ENCODE measurements at regions not wholly inside any gene's neighbourhood (a gene's known extent, or its start where the extent isn't known, plus 50 kb on each side); places are given as distances from the start of the nearest gene placed in this dataset.
A peak's percentile ranks its signal among the peaks of the same experiment; 100 is the strongest.

DNA sequence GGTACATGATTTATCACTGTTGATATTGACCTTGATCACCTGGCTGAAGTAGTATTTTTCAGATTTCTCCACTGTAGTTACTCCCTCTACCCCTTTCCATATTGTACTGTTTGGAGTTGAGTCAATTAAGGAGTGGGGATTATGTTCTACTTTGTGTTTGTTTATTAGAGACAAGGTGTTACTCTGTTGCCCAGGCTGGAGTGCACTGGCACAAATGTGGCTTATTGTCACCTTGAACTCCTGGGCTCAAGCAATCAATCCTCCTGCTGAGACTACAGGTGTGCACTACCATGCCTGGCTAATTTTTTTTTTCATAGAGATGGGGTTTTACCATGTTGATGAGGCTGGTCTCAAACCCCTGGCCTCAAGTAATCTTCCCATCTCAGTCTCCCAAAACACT, 85.3 kb upstream of the CCDC90B start:
- H3K4me1 ChIP-seq (ENCODE audit: insufficient read depth), result no peaks in the 10 kb centered on the region
- no peak overlapping the region for H3K4me2 ChIP-seq
- H3K9me3 ChIP-seq (ENCODE audit: low read depth), result no peaks in the 10 kb centered on the region
- H3K9me2 ChIP-seq (replicated peaks; ENCODE audit: insufficient read depth), result no peaks in the 10 kb centered on the region
- no peak overlapping the region for H3K4me3 ChIP-seq
- no peaks in the 10 kb centered on the region for H3K36me3 ChIP-seq (replicated peaks; ENCODE audit: insufficient read depth, low read depth)
- TF ChIP-seq EZH2 (IDR thresholded peaks at IDR 0.05; ENCODE audit: borderline replicate concordance) (no peak), EZH2phosphoT487 (IDR thresholded peaks at IDR 0.05; ENCODE audit: low read depth, severe bottlenecking, unreplicated experiment) (no peak)
- TF ChIP-seq, protein P1, sequence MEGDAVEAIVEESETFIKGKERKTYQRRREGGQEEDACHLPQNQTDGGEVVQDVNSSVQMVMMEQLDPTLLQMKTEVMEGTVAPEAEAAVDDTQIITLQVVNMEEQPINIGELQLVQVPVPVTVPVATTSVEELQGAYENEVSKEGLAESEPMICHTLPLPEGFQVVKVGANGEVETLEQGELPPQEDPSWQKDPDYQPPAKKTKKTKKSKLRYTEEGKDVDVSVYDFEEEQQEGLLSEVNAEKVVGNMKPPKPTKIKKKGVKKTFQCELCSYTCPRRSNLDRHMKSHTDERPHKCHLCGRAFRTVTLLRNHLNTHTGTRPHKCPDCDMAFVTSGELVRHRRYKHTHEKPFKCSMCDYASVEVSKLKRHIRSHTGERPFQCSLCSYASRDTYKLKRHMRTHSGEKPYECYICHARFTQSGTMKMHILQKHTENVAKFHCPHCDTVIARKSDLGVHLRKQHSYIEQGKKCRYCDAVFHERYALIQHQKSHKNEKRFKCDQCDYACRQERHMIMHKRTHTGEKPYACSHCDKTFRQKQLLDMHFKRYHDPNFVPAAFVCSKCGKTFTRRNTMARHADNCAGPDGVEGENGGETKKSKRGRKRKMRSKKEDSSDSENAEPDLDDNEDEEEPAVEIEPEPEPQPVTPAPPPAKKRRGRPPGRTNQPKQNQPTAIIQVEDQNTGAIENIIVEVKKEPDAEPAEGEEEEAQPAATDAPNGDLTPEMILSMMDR (IDR thresholded peaks at IDR 0.05; ENCODE audit: poor library complexity), result no peak
- H4K20me1 ChIP-seq (ENCODE audit: insufficient read depth, poor library complexity, severe bottlenecking), result no peaks in the 10 kb centered on the region
- H3K27ac ChIP-seq, result no peak overlapping the region
- H3K27me3 ChIP-seq, result no peaks in the 10 kb centered on the region
- no peak overlapping the region for H2AFZ ChIP-seq
- no peak for DNase-seq (ENCODE audit: low spot score)
- H3K79me2 ChIP-seq, result no peaks in the 10 kb centered on the region

DNA sequence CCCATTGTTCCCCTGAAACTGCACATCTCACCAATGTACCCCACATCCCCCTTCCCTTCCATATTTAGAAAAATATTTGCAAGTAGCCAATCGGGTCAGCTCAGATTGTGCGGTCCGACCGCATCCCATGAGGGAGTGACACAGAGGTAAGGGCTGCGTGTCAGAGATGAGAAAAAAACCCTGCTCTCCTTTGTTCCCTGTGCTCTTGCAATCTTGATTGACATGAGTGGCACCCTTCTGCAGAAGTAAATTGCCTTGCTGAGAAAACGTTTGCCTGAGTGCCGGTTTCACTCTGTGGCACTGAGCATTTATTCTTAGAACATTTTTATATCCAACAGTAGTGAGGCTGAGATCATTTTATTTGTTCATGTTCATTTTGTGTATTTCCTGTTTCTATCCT, 81.6 kb upstream of the CCDC90B start:
- no peaks in the 10 kb centered on the region for H3K79me2 ChIP-seq
- 40% methylated on average over 7 of the region's 7 CpGs for WGBS (ENCODE audit: low lambda C conversion rate, missing lambda C conversion rate)
- H4K20me1 ChIP-seq (ENCODE audit: insufficient read depth, poor library complexity, severe bottlenecking), result no peaks in the 10 kb centered on the region
- no peaks in the 10 kb centered on the region for H3K9me3 ChIP-seq (ENCODE audit: low read depth)
- TF ChIP-seq EZH2phosphoT487 (IDR thresholded peaks at IDR 0.05; ENCODE audit: low read depth, severe bottlenecking, unreplicated experiment) (no peak), EZH2 (IDR thresholded peaks at IDR 0.05; ENCODE audit: borderline replicate concordance) (no peak)
- TF ChIP-seq, protein P1 (IDR thresholded peaks at IDR 0.05; ENCODE audit: poor library complexity), result no peak
- peak overlapping the region; percentile 5 for H3K4me2 ChIP-seq
- no peaks in the 10 kb centered on the region for H3K36me3 ChIP-seq (replicated peaks; ENCODE audit: insufficient read depth, low read depth)
- no peaks in the 10 kb centered on the region for H3K27me3 ChIP-seq
- H3K9me2 ChIP-seq (replicated peaks; ENCODE audit: insufficient read depth), result no peaks in the 10 kb centered on the region
- H3K4me1 ChIP-seq (ENCODE audit: insufficient read depth), result peaks cover 4% of the 10 kb centered on the region
- no peak overlapping the region for H3K4me3 ChIP-seq
- no peak for DNase-seq (ENCODE audit: low spot score)
- H3K27ac ChIP-seq, result no peak overlapping the region
- H2AFZ ChIP-seq, result no peak overlapping the region

DNA sequence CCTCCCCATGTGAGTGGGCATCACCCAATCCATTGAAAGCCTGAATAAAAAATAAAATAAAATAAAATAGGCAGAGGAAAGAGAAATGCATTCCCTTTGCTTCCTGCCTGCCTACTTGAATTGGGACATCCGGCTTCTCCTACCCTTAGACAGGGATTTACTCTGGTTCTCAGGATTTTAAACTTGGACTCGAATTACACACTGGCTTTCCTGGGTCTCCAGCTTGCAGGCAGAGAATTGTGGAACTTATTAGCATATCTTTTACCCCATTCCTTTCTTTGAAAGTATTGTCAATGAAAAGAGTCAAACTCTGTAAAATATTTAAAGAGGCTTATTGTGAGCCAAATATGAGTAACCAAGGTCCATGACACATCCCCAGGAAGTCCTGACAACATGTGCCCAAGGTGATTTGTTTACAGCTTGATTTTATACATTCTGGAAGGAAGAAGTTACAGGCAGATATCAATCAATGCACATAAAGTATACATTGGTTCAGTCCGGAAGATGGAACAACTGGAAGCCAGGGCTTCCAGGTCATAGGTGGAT, 78.4 kb upstream of the CCDC90B start:
- Histone ChIP-seq H3K4me2 (no peak overlapping the region), H3K4me3 (no peak overlapping the region), H3K4me1 (ENCODE audit: insufficient read depth) (peaks cover 4% of the 10 kb centered on the region), H3K36me3 (replicated peaks; ENCODE audit: insufficient read depth, low read depth) (no peaks in the 10 kb centered on the region), H3K9me2 (replicated peaks; ENCODE audit: insufficient read depth) (no peaks in the 10 kb centered on the region), H3K27me3 (no peaks in the 10 kb centered on the region), H3K79me2 (no peaks in the 10 kb centered on the region), H4K20me1 (ENCODE audit: insufficient read depth, poor library complexity, severe bottlenecking) (no peaks in the 10 kb centered on the region), H3K9me3 (ENCODE audit: low read depth) (no peaks in the 10 kb centered on the region), H2AFZ (no peak overlapping the region), H3K27ac (no peak overlapping the region)
- DNase-seq (ENCODE audit: low spot score), result no peak
- TF ChIP-seq, protein P1 (IDR thresholded peaks at IDR 0.05; ENCODE audit: poor library complexity), result no peak
- no peak for TF ChIP-seq EZH2 (IDR thresholded peaks at IDR 0.05; ENCODE audit: borderline replicate concordance)
- WGBS (ENCODE audit: low lambda C conversion rate, missing lambda C conversion rate), result 55% methylated on average over 3 of the region's 3 CpGs

DNA sequence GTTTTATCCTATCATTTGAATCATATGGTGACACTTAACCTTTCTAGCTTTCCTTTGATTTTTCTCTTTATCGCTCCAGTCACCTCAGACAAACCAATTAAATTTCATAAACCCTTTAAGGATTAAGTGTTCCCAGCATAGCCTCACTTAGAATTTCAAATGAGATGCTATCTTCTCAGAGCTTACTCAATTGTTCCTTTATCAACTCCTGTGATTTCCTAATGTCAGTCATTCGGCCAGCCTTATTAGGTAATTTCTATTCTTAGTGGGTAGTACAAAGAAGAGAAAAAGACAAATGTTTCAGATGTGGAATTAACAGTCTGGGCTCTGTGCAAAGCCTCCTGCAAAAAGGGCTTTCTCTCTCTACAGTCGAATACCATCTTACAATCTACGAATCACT, 77.1 kb upstream of the CCDC90B start:
- Histone ChIP-seq H4K20me1 (ENCODE audit: insufficient read depth, poor library complexity, severe bottlenecking) (no peaks in the 10 kb centered on the region), H3K9me3 (ENCODE audit: low read depth) (no peaks in the 10 kb centered on the region), H3K4me2 (no peak overlapping the region), H3K4me3 (no peak overlapping the region), H3K36me3 (replicated peaks; ENCODE audit: insufficient read depth, low read depth) (no peaks in the 10 kb centered on the region), H3K4me1 (ENCODE audit: insufficient read depth) (peaks cover 4% of the 10 kb centered on the region), H2AFZ (no peak overlapping the region), H3K27me3 (no peaks in the 10 kb centered on the region), H3K27ac (no peak overlapping the region), H3K9me2 (replicated peaks; ENCODE audit: insufficient read depth) (no peaks in the 10 kb centered on the region), H3K79me2 (no peaks in the 10 kb centered on the region)
- no peak for DNase-seq (ENCODE audit: low spot score)
- TF ChIP-seq EZH2phosphoT487 (IDR thresholded peaks at IDR 0.05; ENCODE audit: low read depth, severe bottlenecking, unreplicated experiment), result no peak
- TF ChIP-seq, protein P1 (IDR thresholded peaks at IDR 0.05; ENCODE audit: poor library complexity), result no peak
- TF ChIP-seq EZH2 (IDR thresholded peaks at IDR 0.05; ENCODE audit: borderline replicate concordance), result no peak
- 27% methylated on average over 4 of the region's 4 CpGs for WGBS (ENCODE audit: low lambda C conversion rate, missing lambda C conversion rate)

Measured in hepatocyte (in vitro differentiated cells).